GM21825 (cell line): ENCODE measurements at regions not wholly inside any gene's neighbourhood (a gene's known extent, or its start where the extent isn't known, plus 50 kb on each side); places are given as distances from the start of the nearest gene placed in this dataset.
"Not testable (repeated sequence)": the region's sequence is repeated elsewhere in the genome, so short reads cannot be mapped to it uniquely, and the experiment has no call there.

Experiments used
- ATAC-seq: cut with Tn5 transposase; IDR thresholded peaks from one replicate; pipeline ENCODE4 v1.9.1; 2021; ENCODE audit warnings: mild to moderate bottlenecking, moderate library complexity; ENCODE audit not compliant: unreplicated experiment

- not testable (repeated sequence) for ATAC-seq
Measured at GRCh38 chr5:34261020-34261419, 218.0 kb upstream of the C1QTNF3 start.

- not testable (repeated sequence) for ATAC-seq
Measured at GRCh38 chr5:34266151-34266550, 223.1 kb upstream of the C1QTNF3 start.

GRCh38 chr5:34296759-34297158 is 253.7 kb upstream of the C1QTNF3 start:
- ATAC-seq: not testable (repeated sequence)

- not testable (repeated sequence) for ATAC-seq
Measured at GRCh38 chr5:34329201-34329600, 286.2 kb upstream of the C1QTNF3 start.

- ATAC-seq: not testable (repeated sequence)
Measured at GRCh38 chr5:34329611-34330108, 286.6 kb upstream of the C1QTNF3 start.

- not testable (repeated sequence) for ATAC-seq
Measured at GRCh38 chr5:34331928-34332454, 289.0 kb upstream of the C1QTNF3 start.

GRCh38 chr5:34339408-34340001 is 296.5 kb upstream of the C1QTNF3 start:
- not testable (repeated sequence) for ATAC-seq

GRCh38 chr5:34354440-34354839 is 301.7 kb upstream of the RAI14 start:
- not testable (repeated sequence) for ATAC-seq

- not testable (repeated sequence) for ATAC-seq
Measured at GRCh38 chr5:34371417-34371816, 284.7 kb upstream of the RAI14 start.

- not testable (repeated sequence) for ATAC-seq
Measured at GRCh38 chr5:34371817-34372216, 284.3 kb upstream of the RAI14 start.

GRCh38 chr5:34372739-34373138 is 283.4 kb upstream of the RAI14 start:
- ATAC-seq: not testable (repeated sequence)

GRCh38 chr5:34377651-34378050 is 278.5 kb upstream of the RAI14 start:
- not testable (repeated sequence) for ATAC-seq

GRCh38 chr5:34378498-34378897 is 277.6 kb upstream of the RAI14 start:
- ATAC-seq: not testable (repeated sequence)

- ATAC-seq: not testable (repeated sequence)
Measured at GRCh38 chr5:34388754-34389153, 267.4 kb upstream of the RAI14 start.

GRCh38 chr5:34409373-34409772 is 246.8 kb upstream of the RAI14 start:
- no peak for ATAC-seq

GRCh38 chr5:34410411-34411139 is 245.6 kb upstream of the RAI14 start:
- no peak for ATAC-seq

GRCh38 chr5:34411470-34412346 is 244.4 kb upstream of the RAI14 start:
- ATAC-seq: no peak

- no peak for ATAC-seq
Measured at GRCh38 chr5:34412736-34413135, 243.4 kb upstream of the RAI14 start.

GRCh38 chr5:34415559-34416198 is 240.4 kb upstream of the RAI14 start:
- ATAC-seq: peak; percentile 98

GRCh38 chr5:34416501-34417008 is 239.6 kb upstream of the RAI14 start:
- ATAC-seq: no peak
